ENCODE measurements at regions not wholly inside any gene's neighbourhood (a gene's known extent, or its start where the extent isn't known, plus 50 kb on each side); places are given as distances from the start of the nearest gene placed in this dataset.

DNA sequence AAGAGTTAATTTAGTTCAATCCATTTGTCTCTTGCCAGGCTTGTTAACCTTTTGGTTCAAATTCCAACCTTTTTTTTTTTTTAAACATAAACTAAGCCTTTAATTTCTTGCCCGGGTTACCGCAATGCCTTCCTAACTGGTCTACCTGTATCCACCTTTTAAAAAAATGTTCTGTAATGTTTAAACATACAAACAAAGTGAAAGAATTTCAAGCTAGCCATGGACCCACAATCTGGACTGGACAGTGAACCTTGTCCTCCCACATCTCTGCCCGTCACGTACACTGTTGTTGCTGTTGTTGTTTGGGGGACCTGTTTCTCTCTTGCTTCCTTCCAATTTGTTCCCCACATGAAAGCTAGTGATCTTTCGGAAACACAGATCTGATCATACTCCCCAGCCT lies 724.7 kb upstream of the AUTS2 start:
- no peak for TF ChIP-seq CTCF (IDR thresholded peaks at IDR 0.05; ENCODE audit: low read depth, low read length, missing input control)
- TF ChIP-seq GABPA (IDR thresholded peaks at IDR 0.05 in 1 of 2, conservative IDR thresholded peaks at IDR 0.05 in 1 of 2), result no peak
- TF ChIP-seq RAD21 (IDR thresholded peaks at IDR 0.05), result no peak
- TF ChIP-seq YY1 (IDR thresholded peaks at IDR 0.05), result no peak
- peak in 1 of 2 donors; percentile 38 for TF ChIP-seq RXRA (IDR thresholded peaks at IDR 0.05)
- TF ChIP-seq TAF1 (conservative IDR thresholded peaks at IDR 0.05), result no peak
